Neuron (in vitro differentiated cells): ENCODE measurements at regions not wholly inside any gene's neighbourhood (a gene's known extent, or its start where the extent isn't known, plus 50 kb on each side); places are given as distances from the start of the nearest gene placed in this dataset.

Source experiments
- H2AFZ ChIP-seq: one replicate; pipeline ENCODE4 v1.6.1; 2013; ENCODE audit warnings: low read depth, mild to moderate bottlenecking, inconsistent platforms, low read length, moderate library complexity
- H3K27me3 ChIP-seq: one replicate; pipeline ENCODE4 v1.6.1; 2013; ENCODE audit warnings: low read length; ENCODE audit not compliant: insufficient read depth
- H3K36me3 ChIP-seq: one replicate; pipeline ENCODE4 v1.6.1; 2013; ENCODE audit warnings: low read length; ENCODE audit not compliant: insufficient read depth
- H3K4me1 ChIP-seq: one replicate; pipeline ENCODE4 v1.6.1; 2013; ENCODE audit warnings: low read length; ENCODE audit not compliant: insufficient read depth
- H3K4me3 ChIP-seq: 2 replicates; pipeline ENCODE4 v1.5.1; 2013; ENCODE audit warnings: mild to moderate bottlenecking, low read length, moderate library complexity
- H3K9me3 ChIP-seq: one replicate; pipeline ENCODE4 v1.6.1; 2013; ENCODE audit warnings: low read length

DNA sequence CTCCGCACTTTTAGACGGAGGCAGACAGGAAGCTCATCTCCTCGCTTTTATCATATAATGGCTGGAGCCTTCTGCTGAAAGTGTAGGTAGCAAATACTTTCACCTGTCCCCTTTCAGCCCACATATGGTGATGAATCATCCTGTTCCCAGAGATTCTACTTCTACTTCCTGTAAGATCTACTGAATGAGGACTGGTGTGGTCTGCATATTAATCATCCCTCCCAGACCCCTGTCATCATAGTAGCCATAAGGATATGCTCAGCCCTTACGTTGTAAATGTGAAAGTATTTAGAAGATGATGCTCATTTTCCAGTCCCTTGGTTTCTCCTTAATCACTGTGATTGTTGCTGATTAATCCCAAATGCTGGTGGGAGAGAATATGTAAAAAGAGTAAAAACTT, 268.2 kb upstream of the GRIP1 start:
- Histone ChIP-seq H2AFZ (no peak overlapping the region), H3K9me3 (no peaks in the 10 kb centered on the region), H3K4me3 (no peak overlapping the region), H3K36me3 (no peaks in the 10 kb centered on the region), H3K27me3 (no peaks in the 10 kb centered on the region), H3K4me1 (peaks cover 14% of the 10 kb centered on the region)

DNA sequence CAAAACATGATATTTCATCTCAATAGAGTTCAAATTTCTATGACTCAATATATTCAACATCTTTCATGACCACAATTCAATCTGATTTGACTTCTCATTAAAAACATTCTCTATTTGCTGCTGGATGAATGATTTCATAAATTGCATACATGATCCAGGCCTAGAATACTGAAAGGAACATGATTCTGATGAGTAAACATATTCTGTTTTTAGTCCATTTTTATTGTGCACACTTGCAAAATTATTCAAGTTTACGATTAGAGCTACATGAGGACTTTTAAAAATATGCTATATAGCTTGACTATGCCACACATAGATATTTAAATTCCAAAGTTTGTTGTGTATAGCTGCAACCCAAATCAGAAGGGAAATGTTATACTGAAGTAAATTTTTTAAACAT, 273.8 kb upstream of the GRIP1 start:
- Histone ChIP-seq H3K36me3 (no peaks in the 10 kb centered on the region), H3K4me1 (peaks cover 14% of the 10 kb centered on the region), H3K9me3 (no peaks in the 10 kb centered on the region), H3K4me3 (no peak overlapping the region), H2AFZ (no peak overlapping the region), H3K27me3 (no peaks in the 10 kb centered on the region)

DNA sequence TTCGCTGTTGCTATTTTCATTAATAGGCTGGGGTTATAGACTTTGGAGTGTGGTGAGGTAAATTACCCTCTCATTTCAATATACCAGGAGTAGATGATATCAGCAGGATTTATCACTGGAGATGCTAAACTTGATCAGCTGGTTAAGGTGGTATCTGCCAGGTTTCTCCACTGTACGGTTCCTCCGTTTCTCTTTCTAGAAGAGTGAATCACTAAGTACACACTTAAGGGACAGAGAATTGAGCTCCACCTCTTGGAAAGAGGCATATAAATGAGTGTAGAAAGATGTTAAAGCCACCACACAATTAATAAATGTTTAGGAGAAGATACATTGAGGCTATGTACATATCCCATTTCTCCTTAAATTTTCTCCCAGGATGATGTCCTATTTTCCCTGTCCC, 277.4 kb upstream of the GRIP1 start:
- peaks cover 8% of the 10 kb centered on the region for H3K4me1 ChIP-seq
- H3K4me3 ChIP-seq = no peak overlapping the region
- no peak overlapping the region for H2AFZ ChIP-seq
- H3K9me3 ChIP-seq = no peaks in the 10 kb centered on the region
- H3K36me3 ChIP-seq = no peaks in the 10 kb centered on the region
- no peaks in the 10 kb centered on the region for H3K27me3 ChIP-seq

DNA sequence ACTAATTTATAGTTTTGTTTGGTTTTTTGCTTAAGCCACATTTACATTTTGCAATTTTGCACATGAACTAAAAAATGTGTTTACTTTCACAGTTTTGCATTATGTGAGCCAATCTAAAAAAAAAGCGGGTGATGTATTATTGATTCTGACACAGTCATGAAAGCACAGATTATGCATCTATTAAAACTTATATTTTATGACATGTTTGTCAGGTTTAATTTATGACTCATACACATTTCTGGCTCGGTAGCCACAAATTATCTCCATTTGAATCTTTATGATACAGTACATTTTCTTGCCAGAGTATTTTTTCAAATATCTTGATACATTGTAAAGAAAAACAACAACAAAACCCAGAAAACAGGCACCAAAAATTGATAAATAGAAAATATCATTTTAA, 280.4 kb upstream of the GRIP1 start:
- Histone ChIP-seq H3K36me3 (no peaks in the 10 kb centered on the region), H3K4me3 (no peak overlapping the region), H3K4me1 (peaks cover 2% of the 10 kb centered on the region), H3K9me3 (no peaks in the 10 kb centered on the region), H3K27me3 (no peaks in the 10 kb centered on the region), H2AFZ (no peak overlapping the region)

DNA sequence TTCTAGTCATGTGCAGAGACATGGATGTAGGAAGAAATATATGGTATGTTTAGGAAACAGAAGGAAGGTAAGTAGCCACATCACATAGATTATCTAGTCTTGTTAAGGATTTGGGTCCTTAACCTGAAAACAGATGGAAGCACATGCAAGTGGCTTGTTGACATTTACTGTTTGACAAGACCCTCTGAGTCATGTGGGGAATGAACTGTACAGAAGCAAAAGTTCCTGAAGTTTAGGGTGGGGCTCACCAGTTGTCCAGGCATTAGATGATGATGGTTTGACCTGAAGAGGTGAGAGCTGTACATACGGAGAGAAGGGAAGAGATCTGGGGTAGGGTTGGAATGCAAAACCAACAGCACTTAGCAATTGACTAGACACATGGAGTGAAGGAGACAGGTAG, 281.1 kb upstream of the GRIP1 start:
- H3K9me3 ChIP-seq = no peaks in the 10 kb centered on the region
- no peak overlapping the region for H3K4me3 ChIP-seq
- no peaks in the 10 kb centered on the region for H3K27me3 ChIP-seq
- no peaks in the 10 kb centered on the region for H3K36me3 ChIP-seq
- peaks cover 9% of the 10 kb centered on the region for H3K4me1 ChIP-seq
- no peak overlapping the region for H2AFZ ChIP-seq

DNA sequence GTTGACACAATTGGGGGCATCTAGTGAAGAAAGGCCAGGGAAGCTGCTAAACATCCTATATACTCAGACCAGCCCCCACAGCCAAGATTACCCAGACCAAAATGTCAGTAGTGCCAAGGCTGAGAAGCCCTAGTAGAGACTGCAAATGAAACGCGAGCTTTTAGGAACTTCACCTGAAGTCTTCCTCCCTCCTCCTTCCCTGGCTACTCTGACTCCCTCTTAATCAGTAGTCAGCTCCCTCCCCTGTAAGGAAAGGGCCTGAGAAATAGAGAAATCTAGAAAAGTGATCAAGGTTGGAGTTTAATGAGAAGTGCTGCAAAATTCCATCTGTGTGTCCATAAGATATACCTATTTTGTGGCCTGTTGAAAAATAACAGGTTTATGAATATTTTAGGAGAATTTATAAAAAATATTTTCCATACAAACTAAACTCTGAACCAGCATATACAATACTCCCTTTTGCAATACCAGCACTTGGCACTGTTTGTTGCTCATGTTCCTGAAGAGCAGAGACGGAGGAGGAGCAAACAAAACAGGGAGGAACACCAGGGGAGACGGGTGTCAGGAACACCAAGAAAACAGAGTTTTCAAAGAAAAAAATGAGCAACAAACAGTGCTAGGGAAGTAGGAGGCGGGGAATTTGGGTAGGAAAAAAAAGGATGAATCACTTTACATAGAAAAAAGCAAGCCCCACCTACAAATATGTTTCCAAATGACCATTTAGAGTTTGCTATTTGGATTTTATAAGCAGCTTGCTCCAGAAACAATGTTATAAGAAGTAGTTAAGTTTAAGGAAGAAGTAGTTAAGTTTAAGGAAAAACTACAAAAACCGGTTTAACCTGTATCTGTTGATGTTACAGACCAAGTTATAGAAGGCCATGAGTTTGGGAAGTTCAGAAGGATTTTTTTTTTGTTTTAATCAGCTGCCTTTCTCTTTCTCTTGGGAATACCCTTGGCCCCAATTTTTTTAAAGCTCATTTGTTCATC, 282.1 kb upstream of the GRIP1 start:
- Histone ChIP-seq H3K36me3 (no peaks in the 10 kb centered on the region), H3K4me3 (no peak overlapping the region), H3K4me1 (peaks cover 19% of the 10 kb centered on the region), H2AFZ (no peak overlapping the region), H3K27me3 (no peaks in the 10 kb centered on the region), H3K9me3 (no peaks in the 10 kb centered on the region)

DNA sequence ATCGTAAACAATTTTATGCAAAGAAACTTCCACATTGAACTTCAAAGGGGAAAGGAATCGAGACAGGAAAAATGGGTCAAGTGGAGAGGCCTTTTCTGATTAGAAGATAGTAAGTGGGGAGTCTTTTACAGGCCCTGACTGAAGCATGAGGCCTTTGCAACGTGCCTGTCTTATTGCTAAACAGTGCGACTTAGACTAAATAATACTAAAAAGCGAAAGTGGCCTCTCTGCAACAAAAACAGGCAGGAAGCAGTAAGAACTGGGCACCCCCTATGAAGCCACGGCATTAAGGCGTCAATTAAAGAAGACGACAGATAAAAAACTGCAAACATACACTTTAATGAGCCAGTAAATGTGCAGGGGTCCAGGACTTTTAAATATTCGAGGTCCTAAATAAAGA, 283.4 kb upstream of the GRIP1 start:
- H3K9me3 ChIP-seq = no peaks in the 10 kb centered on the region
- no peaks in the 10 kb centered on the region for H3K36me3 ChIP-seq
- H2AFZ ChIP-seq = no peak overlapping the region
- peaks cover 30% of the 10 kb centered on the region for H3K4me1 ChIP-seq
- H3K27me3 ChIP-seq = no peaks in the 10 kb centered on the region
- no peak overlapping the region for H3K4me3 ChIP-seq

DNA sequence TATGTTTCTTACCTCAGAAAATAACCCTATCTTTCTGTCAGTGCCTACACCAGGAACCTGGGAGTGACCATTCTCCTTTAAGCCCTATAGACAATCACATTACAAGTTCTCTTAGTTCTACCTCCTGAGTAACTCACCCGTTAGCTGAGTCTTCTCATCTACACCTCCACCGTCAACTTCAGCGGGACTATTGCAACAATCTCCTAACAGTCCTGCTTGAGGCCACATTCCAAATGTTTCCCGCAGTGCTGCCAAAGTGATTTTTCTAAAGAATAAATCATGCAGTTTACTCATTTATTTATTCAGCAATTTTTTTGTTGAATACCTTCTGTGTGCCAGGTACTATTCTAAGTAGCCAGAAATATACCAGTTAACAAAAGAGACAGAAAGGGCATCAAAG, 285.0 kb upstream of the GRIP1 start:
- Histone ChIP-seq H3K4me1 (peaks cover 30% of the 10 kb centered on the region), H2AFZ (no peak overlapping the region), H3K4me3 (no peak overlapping the region), H3K27me3 (no peaks in the 10 kb centered on the region), H3K9me3 (no peaks in the 10 kb centered on the region), H3K36me3 (no peaks in the 10 kb centered on the region)

DNA sequence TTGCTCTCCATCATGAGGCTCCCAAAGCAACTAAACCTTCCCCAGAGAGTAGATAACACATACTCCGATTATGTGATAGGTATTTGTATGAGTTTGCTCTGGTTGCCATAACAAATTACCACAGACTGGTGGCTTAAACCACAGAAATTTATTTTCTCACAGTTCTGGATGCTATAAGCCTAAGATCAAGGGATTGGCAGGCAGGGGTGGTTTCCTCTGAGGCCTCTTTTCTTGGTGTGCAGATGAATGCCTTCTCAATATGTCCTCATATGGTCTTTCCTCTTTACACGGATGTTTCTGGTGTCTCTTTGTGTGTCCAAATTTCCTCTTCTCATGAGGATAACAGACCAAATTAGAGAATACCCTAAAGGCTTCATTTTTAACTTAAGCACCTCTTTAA, 285.8 kb upstream of the GRIP1 start:
- Histone ChIP-seq H3K27me3 (no peaks in the 10 kb centered on the region), H3K36me3 (no peaks in the 10 kb centered on the region), H2AFZ (peak overlapping the region; percentile 26), H3K9me3 (no peaks in the 10 kb centered on the region), H3K4me3 (no peak overlapping the region), H3K4me1 (peaks cover 30% of the 10 kb centered on the region)

DNA sequence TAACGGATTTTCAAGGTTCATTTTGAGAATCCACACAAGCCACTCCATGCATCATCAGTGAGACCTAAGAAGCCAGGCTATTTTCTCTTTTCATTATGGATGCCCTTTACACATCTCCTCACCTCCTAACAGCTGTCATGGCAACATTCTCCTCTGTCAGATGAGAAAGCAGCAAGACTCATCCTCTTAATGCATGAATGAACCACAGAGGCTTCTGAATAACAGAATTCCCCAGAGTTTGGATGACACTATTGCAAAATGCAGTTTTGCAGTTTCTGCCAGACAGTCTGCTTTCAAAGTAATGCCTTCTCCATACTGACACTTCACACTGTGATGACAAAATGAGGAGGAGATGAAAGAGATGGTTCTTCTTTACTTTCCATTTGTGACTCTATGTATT, 286.7 kb upstream of the GRIP1 start:
- H3K4me1 ChIP-seq = peaks cover 30% of the 10 kb centered on the region
- H3K27me3 ChIP-seq = no peaks in the 10 kb centered on the region
- H3K9me3 ChIP-seq = no peaks in the 10 kb centered on the region
- H2AFZ ChIP-seq = no peak overlapping the region
- no peaks in the 10 kb centered on the region for H3K36me3 ChIP-seq
- no peak overlapping the region for H3K4me3 ChIP-seq

DNA sequence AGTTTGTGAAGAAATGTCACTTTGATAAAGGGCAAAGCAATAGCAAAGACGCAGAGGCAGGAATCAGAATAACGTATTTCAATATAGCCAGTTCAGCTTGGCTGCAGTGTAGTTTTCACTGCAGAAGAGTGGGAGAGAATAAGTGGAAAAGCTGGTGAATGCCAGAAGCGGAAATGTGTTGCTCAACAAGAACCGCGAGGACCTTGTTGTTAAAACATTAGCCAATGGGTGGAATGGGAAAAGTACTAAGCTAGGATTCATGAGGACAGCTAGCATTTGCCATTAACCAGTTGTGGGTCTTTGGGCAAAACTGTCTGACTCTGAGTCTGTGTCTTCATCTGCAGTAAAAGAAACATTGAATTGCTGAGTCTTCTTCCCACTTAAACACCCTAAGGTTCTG, 292.9 kb upstream of the GRIP1 start:
- no peaks in the 10 kb centered on the region for H3K36me3 ChIP-seq
- H3K4me3 ChIP-seq = no peak overlapping the region
- H3K27me3 ChIP-seq = no peaks in the 10 kb centered on the region
- H3K9me3 ChIP-seq = no peaks in the 10 kb centered on the region
- no peak overlapping the region for H2AFZ ChIP-seq
- peaks cover 3% of the 10 kb centered on the region for H3K4me1 ChIP-seq

DNA sequence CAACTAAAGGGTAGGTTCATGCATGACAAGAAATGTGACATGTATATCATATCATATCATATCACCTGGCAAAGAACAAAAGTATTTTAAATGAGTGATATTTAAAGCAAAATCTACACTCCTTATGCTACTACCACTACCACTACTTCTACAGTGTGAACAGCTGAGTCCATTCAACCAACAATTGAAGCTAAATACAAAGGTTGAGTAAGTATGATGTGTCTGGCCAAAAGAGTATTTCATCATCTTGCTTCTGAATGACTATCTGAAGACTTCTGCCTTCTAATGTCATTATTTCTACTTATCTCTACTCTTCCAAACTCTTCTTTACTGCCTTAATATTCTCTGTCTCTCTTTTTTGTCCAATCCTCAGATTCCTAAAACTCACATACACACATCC, 292.6 kb upstream of the CAND1 start:
- H3K9me3 ChIP-seq = no peaks in the 10 kb centered on the region
- H3K36me3 ChIP-seq = no peaks in the 10 kb centered on the region
- no peak overlapping the region for H3K4me3 ChIP-seq
- no peaks in the 10 kb centered on the region for H3K27me3 ChIP-seq
- no peaks in the 10 kb centered on the region for H3K4me1 ChIP-seq
- H2AFZ ChIP-seq = no peak overlapping the region

DNA sequence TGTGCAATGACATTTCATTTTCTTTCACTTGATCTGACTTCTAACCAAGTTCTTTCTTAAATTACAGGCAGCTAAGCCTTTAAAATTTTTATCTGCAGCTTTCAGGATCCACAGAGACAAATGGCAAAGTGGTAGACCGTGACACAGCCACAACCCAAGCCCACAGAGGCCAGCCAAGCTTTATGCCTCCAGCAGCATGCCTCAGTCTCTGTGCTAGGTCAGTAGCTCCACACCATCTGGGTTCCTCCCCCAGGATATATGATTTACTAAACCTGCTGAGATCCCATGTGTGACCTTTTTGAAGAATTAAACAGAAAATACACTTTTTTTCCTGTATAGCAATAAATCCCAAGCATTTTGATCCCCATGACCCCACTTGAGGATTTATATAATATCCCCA, 290.4 kb upstream of the CAND1 start:
- H3K36me3 ChIP-seq = no peaks in the 10 kb centered on the region
- no peaks in the 10 kb centered on the region for H3K27me3 ChIP-seq
- H3K4me3 ChIP-seq = no peak overlapping the region
- no peak overlapping the region for H2AFZ ChIP-seq
- H3K4me1 ChIP-seq = no peaks in the 10 kb centered on the region
- no peaks in the 10 kb centered on the region for H3K9me3 ChIP-seq

DNA sequence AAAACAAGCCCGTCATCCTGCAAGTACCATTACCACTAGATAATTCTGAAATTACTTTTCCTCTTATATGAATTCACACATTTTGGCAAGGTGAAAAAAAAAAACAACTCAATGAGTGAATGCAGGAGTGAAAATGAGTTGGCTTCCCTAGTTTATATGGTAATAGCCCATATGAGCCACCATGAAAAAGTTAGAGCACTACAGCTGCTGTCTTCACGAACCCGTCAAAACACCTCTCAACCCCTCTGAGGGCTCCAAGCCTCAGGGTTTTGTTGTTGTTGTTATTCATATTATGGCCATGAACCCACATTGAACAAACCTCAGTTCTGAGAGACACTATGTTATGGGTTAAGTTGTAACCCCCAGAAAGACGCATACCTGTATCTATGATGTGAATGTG, 289.9 kb upstream of the CAND1 start:
- Histone ChIP-seq H2AFZ (no peak overlapping the region), H3K36me3 (no peaks in the 10 kb centered on the region), H3K9me3 (no peaks in the 10 kb centered on the region), H3K4me3 (no peak overlapping the region), H3K4me1 (no peaks in the 10 kb centered on the region), H3K27me3 (no peaks in the 10 kb centered on the region)
